ENCODE measurements at regions not wholly inside any gene's neighbourhood (a gene's known extent, or its start where the extent isn't known, plus 50 kb on each side); places are given as distances from the start of the nearest gene placed in this dataset.
"Not testable (repeated sequence)": the region's sequence is repeated elsewhere in the genome, so short reads cannot be mapped to it uniquely, and the experiment has no call there.

- Histone ChIP-seq H3K27ac (no peak overlapping the region), H3K36me3 (no peaks in the 10 kb centered on the region), H3K4me3 (ENCODE audit: low read depth, low read length) (no peak overlapping the region), H3K27me3 (ENCODE audit: insufficient read depth, low read depth, severe bottlenecking) (no peaks in the 10 kb centered on the region), H3K9me3 (ENCODE audit: severe bottlenecking) (peaks cover 3% of the 10 kb centered on the region)
- no peak for DNase-seq
- TF ChIP-seq CTCF (IDR thresholded peaks at IDR 0.05; ENCODE audit: low read depth, low read length) = no peak
Observed at GRCh38 chr3:137172728-137173127, 214.9 kb downstream of the IL20RB start.

GRCh38 chr3:137174514-137174913 lies 216.7 kb downstream of the IL20RB start:
- H3K4me3 ChIP-seq (ENCODE audit: low read depth, low read length) = no peak overlapping the region
- no peaks in the 10 kb centered on the region for H3K36me3 ChIP-seq
- peaks cover 3% of the 10 kb centered on the region for H3K9me3 ChIP-seq (ENCODE audit: severe bottlenecking)
- TF ChIP-seq CTCF (IDR thresholded peaks at IDR 0.05; ENCODE audit: low read depth, low read length) = 0 out of 2 replicates have a peak, but pooled peaks have one; percentile 7
- H3K27ac ChIP-seq = no peak overlapping the region
- no peaks in the 10 kb centered on the region for H3K27me3 ChIP-seq (ENCODE audit: insufficient read depth, low read depth, severe bottlenecking)
- no peak for DNase-seq

DNA sequence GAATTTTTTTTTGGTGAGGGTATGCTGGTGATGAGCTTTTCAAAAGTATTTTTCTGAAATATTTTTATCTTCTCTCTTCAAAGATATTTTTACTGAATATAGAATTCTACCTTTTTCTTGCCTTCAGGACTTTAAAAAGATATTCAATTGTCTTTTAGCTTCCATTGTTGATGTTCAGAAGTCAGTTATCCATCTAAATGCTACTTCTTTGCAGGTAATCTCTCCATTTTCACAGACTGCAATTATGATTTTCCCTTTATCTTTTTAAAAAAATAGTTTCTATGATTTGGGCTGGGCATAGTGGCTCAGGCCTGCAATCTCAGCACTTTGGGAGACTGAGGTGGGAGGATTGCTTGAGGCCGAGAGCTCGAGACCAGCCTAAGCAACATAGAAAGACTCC lies 222.4 kb downstream of the IL20RB start:
- TF ChIP-seq CTCF (IDR thresholded peaks at IDR 0.05; ENCODE audit: low read depth, low read length) = no peak
- DNase-seq = no peak
- Histone ChIP-seq H3K36me3 (no peaks in the 10 kb centered on the region), H3K27ac (no peak overlapping the region), H3K27me3 (ENCODE audit: insufficient read depth, low read depth, severe bottlenecking) (no peaks in the 10 kb centered on the region), H3K4me3 (ENCODE audit: low read depth, low read length) (no peak overlapping the region), H3K9me3 (ENCODE audit: severe bottlenecking) (peaks cover 7% of the 10 kb centered on the region)

DNA sequence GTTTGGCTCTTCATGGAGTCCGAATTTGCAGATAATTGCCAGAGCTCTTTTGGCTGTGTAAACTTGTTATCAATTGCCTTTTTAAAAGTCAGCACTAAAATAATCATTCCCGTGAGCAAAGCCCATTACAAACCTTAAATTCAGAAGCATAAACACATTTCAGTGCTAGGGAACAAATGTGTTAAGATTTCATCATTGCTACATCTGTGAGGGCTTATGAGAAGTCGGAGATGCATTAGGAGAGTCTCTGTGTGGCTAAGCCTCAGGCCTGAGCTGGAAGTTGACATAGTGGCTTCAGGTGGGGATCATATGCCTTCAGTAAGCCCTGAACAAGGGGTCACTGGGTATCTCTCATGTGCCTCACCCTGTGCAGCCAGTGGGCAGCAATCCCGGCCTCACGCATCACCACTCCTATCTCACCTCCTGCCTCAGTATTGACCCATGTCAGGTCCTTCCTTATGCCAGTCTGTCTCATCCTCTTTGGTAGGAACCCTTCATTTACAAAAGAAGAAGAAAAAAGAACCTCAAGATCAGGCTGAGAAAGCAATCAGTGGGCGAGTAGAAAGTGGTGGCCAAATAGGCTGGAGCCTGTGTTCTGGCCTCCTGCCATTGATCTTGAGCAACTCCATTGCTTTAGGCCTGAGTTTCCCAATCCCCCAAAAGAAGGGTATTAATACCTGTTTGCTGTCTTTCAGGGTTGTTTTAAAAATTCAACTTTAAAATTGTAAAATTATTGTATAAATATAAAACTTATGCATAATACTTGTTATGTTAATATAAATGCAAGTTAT lies 233.5 kb downstream of the IL20RB start:
- no peaks in the 10 kb centered on the region for H3K9me3 ChIP-seq (ENCODE audit: severe bottlenecking)
- no peak overlapping the region for H3K4me3 ChIP-seq (ENCODE audit: low read depth, low read length)
- no peak for TF ChIP-seq CTCF (IDR thresholded peaks at IDR 0.05; ENCODE audit: low read depth, low read length)
- no peaks in the 10 kb centered on the region for H3K36me3 ChIP-seq
- H3K27ac ChIP-seq = no peak overlapping the region
- no peak for DNase-seq
- no peaks in the 10 kb centered on the region for H3K27me3 ChIP-seq (ENCODE audit: insufficient read depth, low read depth, severe bottlenecking)

DNA sequence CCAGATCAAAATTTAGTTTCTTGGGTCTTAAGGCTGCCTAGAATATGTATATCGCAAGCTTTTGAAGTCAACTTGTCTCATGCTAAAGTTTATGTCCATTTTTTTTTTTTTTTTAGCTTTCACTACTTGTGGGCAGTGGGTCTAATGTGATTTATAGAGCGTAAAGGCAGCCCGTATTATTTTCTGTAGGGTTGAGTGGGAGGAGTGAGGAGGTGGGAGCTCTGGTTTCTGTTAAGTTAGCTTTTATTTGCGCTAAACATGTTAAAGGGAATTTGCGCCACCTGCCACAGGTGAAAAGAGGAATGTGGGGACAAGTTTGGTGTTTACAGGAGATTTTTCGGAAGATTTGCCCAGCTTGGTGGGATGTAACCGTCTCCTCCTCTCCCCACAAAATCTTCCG lies 234.2 kb downstream of the IL20RB start:
- Histone ChIP-seq H3K9me3 (ENCODE audit: severe bottlenecking) (no peaks in the 10 kb centered on the region), H3K36me3 (no peaks in the 10 kb centered on the region), H3K27ac (no peak overlapping the region), H3K4me3 (ENCODE audit: low read depth, low read length) (no peak overlapping the region), H3K27me3 (ENCODE audit: insufficient read depth, low read depth, severe bottlenecking) (no peaks in the 10 kb centered on the region)
- TF ChIP-seq CTCF (IDR thresholded peaks at IDR 0.05; ENCODE audit: low read depth, low read length) = no peak
- no peak for DNase-seq

DNA sequence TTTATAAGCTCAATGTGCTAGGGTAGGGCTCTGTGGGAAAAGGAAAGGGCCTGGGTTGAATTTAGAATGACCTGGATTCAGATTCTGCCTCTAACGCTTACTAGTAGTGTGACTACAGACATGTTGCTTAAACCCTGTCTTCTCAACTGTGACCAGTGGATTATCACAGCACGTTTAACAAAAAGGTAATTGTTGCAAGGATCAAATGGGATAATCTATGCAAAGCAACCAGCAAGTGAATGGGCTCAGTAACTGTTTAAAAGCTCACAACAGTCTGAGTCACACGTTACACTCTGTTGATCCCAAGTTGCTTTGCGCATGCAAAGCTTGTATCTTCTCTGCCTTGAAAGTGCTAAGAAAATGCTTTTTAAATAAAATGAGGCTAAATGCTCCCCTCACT lies 236.5 kb downstream of the IL20RB start:
- peak; percentile 13 for DNase-seq
- no peaks in the 10 kb centered on the region for H3K27me3 ChIP-seq (ENCODE audit: insufficient read depth, low read depth, severe bottlenecking)
- no peaks in the 10 kb centered on the region for H3K36me3 ChIP-seq
- H3K27ac ChIP-seq = no peak overlapping the region
- H3K4me3 ChIP-seq (ENCODE audit: low read depth, low read length) = no peak overlapping the region
- TF ChIP-seq CTCF (IDR thresholded peaks at IDR 0.05; ENCODE audit: low read depth, low read length) = no peak
- H3K9me3 ChIP-seq (ENCODE audit: severe bottlenecking) = no peaks in the 10 kb centered on the region

- H3K27ac ChIP-seq; H3K9me3 ChIP-seq (ENCODE audit: severe bottlenecking); DNase-seq; H3K27me3 ChIP-seq (ENCODE audit: insufficient read depth, low read depth, severe bottlenecking); H3K36me3 ChIP-seq; H3K4me3 ChIP-seq (ENCODE audit: low read depth, low read length): not testable (repeated sequence)
Observed at GRCh38 chr3:137198374-137198773, 240.6 kb downstream of the IL20RB start.
